H1 (cell line): ENCODE measurements at regions not wholly inside any gene's neighbourhood (a gene's known extent, or its start where the extent isn't known, plus 50 kb on each side); places are given as distances from the start of the nearest gene placed in this dataset.

Experiments
- BCL11A ChIP-seq, 2 experiments: IDR thresholded peaks; one replicate each; pipeline ENCODE4 v1.6.1; 2011; ENCODE audit warnings: low read depth in 2 of 2, low read length in 2 of 2, mild to moderate bottlenecking in 2 of 2
- CEBPB ChIP-seq: IDR thresholded peaks from 2 replicates; pipeline ENCODE4 v1.6.1; 2012; ENCODE audit warnings: low read depth, low read length
- CHD1 ChIP-seq: IDR thresholded peaks from 2 replicates; pipeline ENCODE4 v1.6.1; 2012; ENCODE audit warnings: low read depth, low read length, improper control_type of control experiment
- EZH2 ChIP-seq: fragments of 200-600 bp; sonication (generic); IDR thresholded peaks from 2 replicates; pipeline ENCODE4 v1.7.1; 2012; ENCODE audit warnings: low read depth, mild to moderate bottlenecking, moderate library complexity, low read length, inconsistent platforms; ENCODE audit not compliant: severe bottlenecking
- FOSL1 ChIP-seq: IDR thresholded peaks from 2 replicates; pipeline ENCODE4 v1.6.1; 2011; ENCODE audit warnings: mild to moderate bottlenecking, low read depth, low read length, moderate library complexity; ENCODE audit not compliant: insufficient read depth
- POU5F1 ChIP-seq: IDR thresholded peaks from 2 replicates; pipeline ENCODE4 v1.6.1; 2011; ENCODE audit warnings: low read depth, mild to moderate bottlenecking, low read length, moderate library complexity
- RFX5 ChIP-seq: IDR thresholded peaks from 2 replicates; pipeline ENCODE4 v1.6.1; 2011; ENCODE audit warnings: low read depth, low read length, improper control_type of control experiment, borderline replicate concordance
- SIX5 ChIP-seq: IDR thresholded peaks from 2 replicates; pipeline ENCODE4 v1.6.1; 2011; ENCODE audit warnings: mild to moderate bottlenecking, low read depth, low read length
- TAF1 ChIP-seq: IDR thresholded peaks from 2 replicates; pipeline ENCODE4 v1.6.1; 2011; ENCODE audit warnings: mild to moderate bottlenecking, low read depth, low read length
- TF ChIP-seq, protein P1 (sequence below): fragments of 300-600 bp; sonication (generic); IDR thresholded peaks from 2 replicates; pipeline ENCODE4 v1.7.1; 2012; ENCODE audit warnings: low read length, moderate library complexity, mild to moderate bottlenecking, inconsistent platforms; ENCODE audit not compliant: insufficient replicate concordance

DNA sequence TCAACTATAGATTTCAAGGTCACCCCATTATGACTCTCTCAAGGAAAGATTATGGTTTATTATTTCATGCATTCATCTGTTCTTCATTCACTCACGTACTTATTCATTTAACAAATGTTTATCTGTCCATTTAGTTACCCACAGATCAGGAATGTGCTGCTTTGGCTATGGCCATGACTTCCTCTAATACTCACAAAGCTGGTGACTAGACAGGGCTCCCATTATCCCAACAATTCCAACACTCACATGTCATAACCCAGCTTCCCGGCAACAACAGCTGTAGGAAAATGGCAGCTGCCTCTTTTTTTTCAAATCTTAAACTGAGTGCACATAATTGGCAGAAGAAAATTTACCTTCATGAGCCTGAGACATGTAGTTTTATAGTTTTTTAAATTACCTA, 190.8 kb upstream of the CCDC196 start (continued):
- TF ChIP-seq, protein P1, sequence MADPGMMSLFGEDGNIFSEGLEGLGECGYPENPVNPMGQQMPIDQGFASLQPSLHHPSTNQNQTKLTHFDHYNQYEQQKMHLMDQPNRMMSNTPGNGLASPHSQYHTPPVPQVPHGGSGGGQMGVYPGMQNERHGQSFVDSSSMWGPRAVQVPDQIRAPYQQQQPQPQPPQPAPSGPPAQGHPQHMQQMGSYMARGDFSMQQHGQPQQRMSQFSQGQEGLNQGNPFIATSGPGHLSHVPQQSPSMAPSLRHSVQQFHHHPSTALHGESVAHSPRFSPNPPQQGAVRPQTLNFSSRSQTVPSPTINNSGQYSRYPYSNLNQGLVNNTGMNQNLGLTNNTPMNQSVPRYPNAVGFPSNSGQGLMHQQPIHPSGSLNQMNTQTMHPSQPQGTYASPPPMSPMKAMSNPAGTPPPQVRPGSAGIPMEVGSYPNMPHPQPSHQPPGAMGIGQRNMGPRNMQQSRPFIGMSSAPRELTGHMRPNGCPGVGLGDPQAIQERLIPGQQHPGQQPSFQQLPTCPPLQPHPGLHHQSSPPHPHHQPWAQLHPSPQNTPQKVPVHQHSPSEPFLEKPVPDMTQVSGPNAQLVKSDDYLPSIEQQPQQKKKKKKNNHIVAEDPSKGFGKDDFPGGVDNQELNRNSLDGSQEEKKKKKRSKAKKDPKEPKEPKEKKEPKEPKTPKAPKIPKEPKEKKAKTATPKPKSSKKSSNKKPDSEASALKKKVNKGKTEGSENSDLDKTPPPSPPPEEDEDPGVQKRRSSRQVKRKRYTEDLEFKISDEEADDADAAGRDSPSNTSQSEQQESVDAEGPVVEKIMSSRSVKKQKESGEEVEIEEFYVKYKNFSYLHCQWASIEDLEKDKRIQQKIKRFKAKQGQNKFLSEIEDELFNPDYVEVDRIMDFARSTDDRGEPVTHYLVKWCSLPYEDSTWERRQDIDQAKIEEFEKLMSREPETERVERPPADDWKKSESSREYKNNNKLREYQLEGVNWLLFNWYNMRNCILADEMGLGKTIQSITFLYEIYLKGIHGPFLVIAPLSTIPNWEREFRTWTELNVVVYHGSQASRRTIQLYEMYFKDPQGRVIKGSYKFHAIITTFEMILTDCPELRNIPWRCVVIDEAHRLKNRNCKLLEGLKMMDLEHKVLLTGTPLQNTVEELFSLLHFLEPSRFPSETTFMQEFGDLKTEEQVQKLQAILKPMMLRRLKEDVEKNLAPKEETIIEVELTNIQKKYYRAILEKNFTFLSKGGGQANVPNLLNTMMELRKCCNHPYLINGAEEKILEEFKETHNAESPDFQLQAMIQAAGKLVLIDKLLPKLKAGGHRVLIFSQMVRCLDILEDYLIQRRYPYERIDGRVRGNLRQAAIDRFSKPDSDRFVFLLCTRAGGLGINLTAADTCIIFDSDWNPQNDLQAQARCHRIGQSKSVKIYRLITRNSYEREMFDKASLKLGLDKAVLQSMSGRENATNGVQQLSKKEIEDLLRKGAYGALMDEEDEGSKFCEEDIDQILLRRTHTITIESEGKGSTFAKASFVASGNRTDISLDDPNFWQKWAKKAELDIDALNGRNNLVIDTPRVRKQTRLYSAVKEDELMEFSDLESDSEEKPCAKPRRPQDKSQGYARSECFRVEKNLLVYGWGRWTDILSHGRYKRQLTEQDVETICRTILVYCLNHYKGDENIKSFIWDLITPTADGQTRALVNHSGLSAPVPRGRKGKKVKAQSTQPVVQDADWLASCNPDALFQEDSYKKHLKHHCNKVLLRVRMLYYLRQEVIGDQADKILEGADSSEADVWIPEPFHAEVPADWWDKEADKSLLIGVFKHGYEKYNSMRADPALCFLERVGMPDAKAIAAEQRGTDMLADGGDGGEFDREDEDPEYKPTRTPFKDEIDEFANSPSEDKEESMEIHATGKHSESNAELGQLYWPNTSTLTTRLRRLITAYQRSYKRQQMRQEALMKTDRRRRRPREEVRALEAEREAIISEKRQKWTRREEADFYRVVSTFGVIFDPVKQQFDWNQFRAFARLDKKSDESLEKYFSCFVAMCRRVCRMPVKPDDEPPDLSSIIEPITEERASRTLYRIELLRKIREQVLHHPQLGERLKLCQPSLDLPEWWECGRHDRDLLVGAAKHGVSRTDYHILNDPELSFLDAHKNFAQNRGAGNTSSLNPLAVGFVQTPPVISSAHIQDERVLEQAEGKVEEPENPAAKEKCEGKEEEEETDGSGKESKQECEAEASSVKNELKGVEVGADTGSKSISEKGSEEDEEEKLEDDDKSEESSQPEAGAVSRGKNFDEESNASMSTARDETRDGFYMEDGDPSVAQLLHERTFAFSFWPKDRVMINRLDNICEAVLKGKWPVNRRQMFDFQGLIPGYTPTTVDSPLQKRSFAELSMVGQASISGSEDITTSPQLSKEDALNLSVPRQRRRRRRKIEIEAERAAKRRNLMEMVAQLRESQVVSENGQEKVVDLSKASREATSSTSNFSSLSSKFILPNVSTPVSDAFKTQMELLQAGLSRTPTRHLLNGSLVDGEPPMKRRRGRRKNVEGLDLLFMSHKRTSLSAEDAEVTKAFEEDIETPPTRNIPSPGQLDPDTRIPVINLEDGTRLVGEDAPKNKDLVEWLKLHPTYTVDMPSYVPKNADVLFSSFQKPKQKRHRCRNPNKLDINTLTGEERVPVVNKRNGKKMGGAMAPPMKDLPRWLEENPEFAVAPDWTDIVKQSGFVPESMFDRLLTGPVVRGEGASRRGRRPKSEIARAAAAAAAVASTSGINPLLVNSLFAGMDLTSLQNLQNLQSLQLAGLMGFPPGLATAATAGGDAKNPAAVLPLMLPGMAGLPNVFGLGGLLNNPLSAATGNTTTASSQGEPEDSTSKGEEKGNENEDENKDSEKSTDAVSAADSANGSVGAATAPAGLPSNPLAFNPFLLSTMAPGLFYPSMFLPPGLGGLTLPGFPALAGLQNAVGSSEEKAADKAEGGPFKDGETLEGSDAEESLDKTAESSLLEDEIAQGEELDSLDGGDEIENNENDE: no peak
- TF ChIP-seq POU5F1 (no peak), TAF1 (no peak), RFX5 (no peak), EZH2 (no peak), BCL11A (IDR thresholded peaks at IDR 0.05; ENCODE audit: low read depth in 2 of 2, low read length in 2 of 2) (no peak), FOSL1 (no peak), SIX5 (no peak), CEBPB (no peak), CHD1 (no peak)
- TF ChIP-seq, all 59 proteins: peak for 0
